K562 (cell line): ENCODE measurements at regions not wholly inside any gene's neighbourhood (a gene's known extent, or its start where the extent isn't known, plus 50 kb on each side); places are given as distances from the start of the nearest gene placed in this dataset.

Experiments used
- ATAC-seq: fragments of 200-7000 bp; cut with Tn5 transposase; 3 replicates; pipeline ENCODE4 v1.9.1; 2020; ENCODE audit warnings: moderate library complexity
- BruUV-seq: library from RNA; stranded (reverse); fragments of 400-500 nt; replicated peaks from 2 replicates; lab custom pipeline; 2021; lab: Mats Ljungman, UMichigan
- CTCF ChIA-PET: fragments of 300-600 bp; formaldehyde crosslinking; extraction: SDS; loops from one replicate; lab custom pipeline; 2021; ENCODE audit warnings: low intra/inter-chr PET ratio; lab: Yijun Ruan, JAX
- POLR2A ChIA-PET: fragments of 300-600, 350-650 bp; sonication (Branson Sonifier 250); formaldehyde crosslinking; extraction: SDS; loops from one replicate; lab custom pipeline; 2021; ENCODE audit warnings: antibody characterized with exemption, inconsistent platforms; lab: Yijun Ruan, JAX
- DNase-seq, 4 experiments: peaks; one replicate each; pipeline versions ENCODE4 v3.0.0 to v3.0.0-alpha.2; 2011 to 2018; ENCODE audit warnings: low spot score in 3 of 4, mixed read lengths in 3 of 4; ENCODE audit errors: extremely low read depth in 1 of 4
- FAIRE-seq: peaks from 2 replicates; lab custom pipeline; 2011; peaks lifted over from hg19 to GRCh38; lab: Jason Lieb, UNC
- H2AFZ ChIP-seq: 2 replicates; pipeline ENCODE4 v1.6.0; 2011; ENCODE audit warnings: low read depth, low read length, control low read depth, inconsistent platforms
- H3K27ac ChIP-seq: fragments of 200-600 bp; 3 replicates; pipeline ENCODE4 v1.8.0; 2011; ENCODE audit warnings: low read depth, mild to moderate bottlenecking, control low read depth, inconsistent platforms, low read length, moderate library complexity, mixed read lengths; ENCODE audit errors: extremely low read depth
- H3K27me3 ChIP-seq, 2 experiments: fragments of 300-600 bp in 1 of 2; 2 replicates in 1 of 2; 3 replicates in 1 of 2; pipeline versions ENCODE4 v1.6.0 to v1.8.0; 2011; ENCODE audit warnings: inconsistent platforms in 2 of 2, low read length in 2 of 2, mild to moderate bottlenecking in 1 of 2, mixed read lengths in 1 of 2, moderate library complexity in 1 of 2; ENCODE audit not compliant: control insufficient read depth in 2 of 2, insufficient read depth in 2 of 2
- H3K36me3 ChIP-seq: fragments of 300-600 bp; 3 replicates; pipeline ENCODE4 v1.8.0; 2011; ENCODE audit warnings: mild to moderate bottlenecking, low read length, inconsistent platforms; ENCODE audit not compliant: control insufficient read depth, insufficient read depth
- H3K4me1 ChIP-seq, 2 experiments: fragments of 200-600 bp in 1 of 2; replicated peaks in 1 of 2; 2 replicates in 1 of 2; 3 replicates in 1 of 2; pipeline versions ENCODE4 v1.5.1 to v1.8.0; 2011; ENCODE audit warnings: inconsistent platforms in 2 of 2, low read length in 2 of 2, mild to moderate bottlenecking in 1 of 2, mixed read lengths in 1 of 2, moderate library complexity in 1 of 2; ENCODE audit not compliant: control insufficient read depth in 2 of 2, insufficient read depth in 2 of 2
- H3K4me2 ChIP-seq: 2 replicates; pipeline ENCODE4 v1.6.1; 2011; ENCODE audit warnings: low read length, control low read depth, inconsistent platforms, mixed read lengths; ENCODE audit not compliant: insufficient read depth
- H3K4me3 ChIP-seq: fragments of 200-600 bp; sonication (generic), shearing (Covaris generic); 2 replicates; pipeline ENCODE4 v1.5.1; 2016; ENCODE audit warnings: control low read depth, inconsistent platforms
- H3K79me2 ChIP-seq: fragments of 200-600 bp; 3 replicates; pipeline ENCODE4 v1.8.0; 2011; ENCODE audit warnings: low read length, inconsistent platforms; ENCODE audit not compliant: control insufficient read depth, insufficient read depth
- H3K9ac ChIP-seq, 2 experiments: 2 replicates each; pipeline versions ENCODE4 v1.6.0 to v1.6.1; 2011; ENCODE audit warnings: low read depth in 2 of 2, low read length in 2 of 2, control low read depth in 1 of 2, inconsistent platforms in 1 of 2, mild to moderate bottlenecking in 1 of 2, mixed read lengths in 1 of 2; ENCODE audit not compliant: insufficient read depth in 1 of 2
- H3K9me1 ChIP-seq: one replicate; pipeline ENCODE4 v1.6.0; 2011; ENCODE audit warnings: inconsistent platforms, mild to moderate bottlenecking, low read length, moderate library complexity; ENCODE audit not compliant: control insufficient read depth, insufficient read depth
- H3K9me3 ChIP-seq: replicated peaks from 2 replicates; pipeline ENCODE4 v1.5.1; 2011; ENCODE audit warnings: low read depth, low read length, inconsistent platforms; ENCODE audit not compliant: control insufficient read depth, insufficient read depth
- H4K20me1 ChIP-seq: replicated peaks from 2 replicates; pipeline ENCODE4 v1.6.1; 2011; ENCODE audit warnings: low read length, inconsistent platforms, mixed read lengths; ENCODE audit not compliant: control insufficient read depth, insufficient read depth
- CHD4 ChIP-seq: fragments of 200-600 bp; sonication (generic); IDR thresholded peaks from 3 replicates; pipeline ENCODE4 v1.6.1; 2012; ENCODE audit warnings: low read depth, mild to moderate bottlenecking, mixed read lengths, low read length, inconsistent platforms; ENCODE audit not compliant: insufficient read depth, insufficient replicate concordance, poor library complexity, severe bottlenecking
- HES1 ChIP-seq: fragments of 450-650 bp; IDR thresholded peaks from 2 replicates; pipeline ENCODE4 v1.6.1; 2016; ENCODE audit warnings: low read depth, mild to moderate bottlenecking, moderate library complexity
- HMGXB4 ChIP-seq: sonication (generic); formaldehyde crosslinking; IDR thresholded peaks from 2 replicates; pipeline ENCODE4 v1.8.1; 2023; ENCODE audit warnings: mild to moderate bottlenecking, missing genetic modification reagents
- PHF20 ChIP-seq: fragments of 450-650 bp; IDR thresholded peaks from 2 replicates; pipeline ENCODE4 v1.6.1; 2018; ENCODE audit not compliant: partially characterized antibody
- PKNOX1 ChIP-seq: fragments of 450-650 bp; IDR thresholded peaks from 2 replicates; pipeline ENCODE4 v1.6.1; 2016
- RREB1 ChIP-seq: fragments of 250-450 bp; sonication (Bioruptor Pico); IDR thresholded peaks from 2 replicates; pipeline ENCODE4 v1.4.0; 2020
- ZKSCAN3 ChIP-seq: fragments of 250-450 bp; sonication (Bioruptor Pico); IDR thresholded peaks from 2 replicates; pipeline ENCODE4 v1.4.0; 2020
- WGBS: fragments of 100-300 bp; shearing (Covaris generic); methylation state at CpG from one replicate; pipeline ENCODE4 v1.1.6; 2016; ENCODE audit warnings: low coverage, mixed read lengths; ENCODE audit not compliant: insufficient coverage; ENCODE audit errors: missing lambda C conversion rate; 5-methylcytosine and 5-hydroxymethylcytosine counted together
- in situ Hi-C: fragments of 300-500 bp; cut with MboI; formaldehyde crosslinking; loops from 4 replicates; pipeline ENCODE4 v1.15.0; 2018; ENCODE audit warnings: inconsistent platforms, mixed read lengths
- intact Hi-C: fragments of 100-400 bp; cut with micrococcal nuclease; formaldehyde crosslinking; loops from 2 replicates; pipeline ENCODE4 v1.14.2; 2022

- H2AFZ ChIP-seq, result no peak overlapping the region
- BruUV-seq, result no TSS peak
- no peak for FAIRE-seq
- TF ChIP-seq CHD4, result no peak
- no peak for TF ChIP-seq PKNOX1
- no peak for TF ChIP-seq HMGXB4 (CRISPR knock-in tag)
- no peak for TF ChIP-seq HES1
- no peak for TF ChIP-seq ZKSCAN3
- TF ChIP-seq RREB1 (CRISPR knock-in tag), result no peak
- no peak for TF ChIP-seq PHF20
These were observed 119.4 kb upstream of the SORBS2 start for GRCh38 chr4:185931375-185931774.

More at GRCh38 chr4:185931375-185931774, 119.4 kb upstream of the SORBS2 start:
- in situ Hi-C loops (no loop called here), intact Hi-C loops (no loop called here)
- CTCF ChIA-PET, result no interaction called here
- Histone ChIP-seq H3K9ac (no peak overlapping the region), H3K9me1 (no peaks in the 10 kb centered on the region), H3K4me1 (no peaks in the 10 kb centered on the region), H3K27me3 (no peaks in the 10 kb centered on the region; a peak in 1 of 5 replicates), H3K4me3 (no peak overlapping the region), H4K20me1 (no peaks in the 10 kb centered on the region), H3K9me3 (no peaks in the 10 kb centered on the region), H3K36me3 (no peaks in the 10 kb centered on the region), H3K4me2 (no peak overlapping the region), H3K79me2 (no peaks in the 10 kb centered on the region), H3K27ac (no peak overlapping the region)
- no peak for ATAC-seq
- POLR2A ChIA-PET, result no interaction called here
- WGBS, result 2% methylated on average over 5 of the region's 5 CpGs
- DNase-seq, result no peak
